ENCODE measurements at regions not wholly inside any gene's neighbourhood (a gene's known extent, or its start where the extent isn't known, plus 50 kb on each side); places are given as distances from the start of the nearest gene placed in this dataset.
A peak's percentile ranks its signal among the peaks of the same experiment; 100 is the strongest.

GRCh38 chr6:14796974-14797762 is 448.7 kb upstream of the JARID2 start (continued):
- TF ChIP-seq ZNF664 (tag by site-specific recombination; IDR thresholded peaks at IDR 0.05) (no peak), ZNF302 (tag by site-specific recombination; IDR thresholded peaks at IDR 0.05; ENCODE audit: low read depth) (no peak), ZNF223 (tag by site-specific recombination; IDR thresholded peaks at IDR 0.05) (no peak)
- TF ChIP-seq, protein P1, sequence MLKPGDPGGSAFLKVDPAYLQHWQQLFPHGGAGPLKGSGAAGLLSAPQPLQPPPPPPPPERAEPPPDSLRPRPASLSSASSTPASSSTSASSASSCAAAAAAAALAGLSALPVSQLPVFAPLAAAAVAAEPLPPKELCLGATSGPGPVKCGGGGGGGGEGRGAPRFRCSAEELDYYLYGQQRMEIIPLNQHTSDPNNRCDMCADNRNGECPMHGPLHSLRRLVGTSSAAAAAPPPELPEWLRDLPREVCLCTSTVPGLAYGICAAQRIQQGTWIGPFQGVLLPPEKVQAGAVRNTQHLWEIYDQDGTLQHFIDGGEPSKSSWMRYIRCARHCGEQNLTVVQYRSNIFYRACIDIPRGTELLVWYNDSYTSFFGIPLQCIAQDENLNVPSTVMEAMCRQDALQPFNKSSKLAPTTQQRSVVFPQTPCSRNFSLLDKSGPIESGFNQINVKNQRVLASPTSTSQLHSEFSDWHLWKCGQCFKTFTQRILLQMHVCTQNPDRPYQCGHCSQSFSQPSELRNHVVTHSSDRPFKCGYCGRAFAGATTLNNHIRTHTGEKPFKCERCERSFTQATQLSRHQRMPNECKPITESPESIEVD (tag by site-specific recombination; IDR thresholded peaks at IDR 0.05): no peak

DNA sequence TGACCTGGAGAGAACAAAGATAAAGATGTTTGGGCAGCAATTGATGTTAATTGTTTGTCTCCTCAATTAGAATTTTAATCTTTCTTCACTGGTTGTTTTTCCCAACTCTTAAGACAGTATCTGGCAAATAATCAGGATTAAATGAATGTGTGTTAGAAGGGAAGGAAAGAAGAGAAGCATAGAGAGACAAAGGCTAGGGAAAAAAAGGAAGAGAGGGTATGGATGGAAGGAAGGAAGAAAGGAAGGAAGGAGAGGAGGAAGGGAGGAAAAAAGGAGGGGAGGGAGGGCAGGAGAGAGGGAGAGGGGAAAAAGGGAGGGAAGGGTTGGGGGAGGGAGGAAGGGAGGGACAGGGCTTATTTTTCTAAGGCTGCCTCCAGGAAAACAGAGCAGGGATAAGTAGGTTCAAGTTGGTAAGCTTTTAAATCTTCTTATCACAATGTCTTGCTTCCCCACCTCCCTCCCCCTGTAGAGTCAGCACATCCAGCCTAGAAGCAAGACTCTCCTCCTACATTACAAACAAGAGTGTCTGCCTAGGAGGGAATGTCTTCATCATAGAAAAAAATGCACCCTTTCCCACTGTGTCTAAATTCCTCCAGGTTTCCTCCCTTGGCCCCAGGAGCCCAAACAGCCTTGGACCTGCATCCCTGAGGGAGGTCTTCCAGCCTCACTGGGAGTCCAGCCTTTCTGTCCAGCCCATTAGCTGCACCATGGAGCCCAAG is 447.8 kb upstream of the JARID2 start:
- Histone ChIP-seq H3K27ac (ENCODE audit: extremely low read depth, low read depth, low read length) (peak overlapping the region; percentile 32; the same call in 1 of the 2 replicates), H3K36me3 (ENCODE audit: control insufficient read depth in 2 of 2, insufficient read depth in 1 of 2, low read length in 2 of 2) (no peaks in the 10 kb centered on the region), H3K4me3 (ENCODE audit: low read depth, low read length) (no peak overlapping the region), H3K4me1 (ENCODE audit: control insufficient read depth, insufficient read depth, low read length) (peaks cover 10% of the 10 kb centered on the region; the same call in 1 of the 2 replicates), H3K9me3 (ENCODE audit: control insufficient read depth, insufficient read depth, low read depth, low read length) (no peaks in the 10 kb centered on the region)
- ChIA-PET POLR2A (no interaction called here), CTCF (interaction anchor here (1.1 to 1.2 kb wide), 2 partner anchors 10 to 587 kb away, joined by 3 to 4 read pairs; no protein-coding TSS in a partner anchor)
- TF ChIP-seq ZNF488 (tag by site-specific recombination; IDR thresholded peaks at IDR 0.05) (no peak; the same call in 1 of the 2 replicates), ZNF596 (tag by site-specific recombination; IDR thresholded peaks at IDR 0.05) (no peak), ZNF202 (tag by site-specific recombination; IDR thresholded peaks at IDR 0.05; ENCODE audit: borderline replicate concordance) (no peak), GLIS1 (tag by site-specific recombination; IDR thresholded peaks at IDR 0.05) (peak; percentile 83), MZF1 (tag by site-specific recombination; IDR thresholded peaks at IDR 0.05; ENCODE audit: borderline replicate concordance) (no peak), PRDM10 (tag by site-specific recombination; IDR thresholded peaks at IDR 0.05) (peak; percentile 76), YY1 (tag by site-specific recombination; IDR thresholded peaks at IDR 0.05) (no peak), ZBTB10 (tag by site-specific recombination; IDR thresholded peaks at IDR 0.05) (no peak), ZNF26 (tag by site-specific recombination; IDR thresholded peaks at IDR 0.05) (no peak), ZNF341 (tag by site-specific recombination; IDR thresholded peaks at IDR 0.05; ENCODE audit: low read depth) (no peak), ZNF335 (tag by site-specific recombination; conservative IDR thresholded peaks at IDR 0.05) (no peak), ELK4 (IDR thresholded peaks at IDR 0.05; ENCODE audit: borderline replicate concordance, low read depth, low read length) (no peak), ZIC2 (tag by site-specific recombination; IDR thresholded peaks at IDR 0.05) (peak; percentile 87), ZNF670 (tag by site-specific recombination; IDR thresholded peaks at IDR 0.05; ENCODE audit: low read depth) (no peak), ZNF610 (tag by site-specific recombination; IDR thresholded peaks at IDR 0.05; ENCODE audit: borderline replicate concordance) (no peak)
- TF ChIP-seq, protein P2, sequence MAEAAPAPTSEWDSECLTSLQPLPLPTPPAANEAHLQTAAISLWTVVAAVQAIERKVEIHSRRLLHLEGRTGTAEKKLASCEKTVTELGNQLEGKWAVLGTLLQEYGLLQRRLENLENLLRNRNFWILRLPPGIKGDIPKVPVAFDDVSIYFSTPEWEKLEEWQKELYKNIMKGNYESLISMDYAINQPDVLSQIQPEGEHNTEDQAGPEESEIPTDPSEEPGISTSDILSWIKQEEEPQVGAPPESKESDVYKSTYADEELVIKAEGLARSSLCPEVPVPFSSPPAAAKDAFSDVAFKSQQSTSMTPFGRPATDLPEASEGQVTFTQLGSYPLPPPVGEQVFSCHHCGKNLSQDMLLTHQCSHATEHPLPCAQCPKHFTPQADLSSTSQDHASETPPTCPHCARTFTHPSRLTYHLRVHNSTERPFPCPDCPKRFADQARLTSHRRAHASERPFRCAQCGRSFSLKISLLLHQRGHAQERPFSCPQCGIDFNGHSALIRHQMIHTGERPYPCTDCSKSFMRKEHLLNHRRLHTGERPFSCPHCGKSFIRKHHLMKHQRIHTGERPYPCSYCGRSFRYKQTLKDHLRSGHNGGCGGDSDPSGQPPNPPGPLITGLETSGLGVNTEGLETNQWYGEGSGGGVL (tag by site-specific recombination; IDR thresholded peaks at IDR 0.05): peak; percentile 74
